CD4-positive, CD25-positive, alpha-beta regulatory T cell (primary cell): ENCODE measurements at regions not wholly inside any gene's neighbourhood (a gene's known extent, or its start where the extent isn't known, plus 50 kb on each side); places are given as distances from the start of the nearest gene placed in this dataset.

ENCODE experiments used
- ATAC-seq, 2 donors: fragments of 150-1000 bp; cut with Tn5 transposase; one replicate each; pipeline ENCODE4 v1.10.0; 2021; ENCODE audit warnings: low read depth in 2 of 2, moderate number of reproducible peaks in 2 of 2, moderate library complexity in 1 of 2
- DNase-seq, 3 donors: peaks; one replicate each; pipeline versions ENCODE4 v3.0.0 to v3.0.0-alpha.2; 2012 to 2022; ENCODE audit warnings: mixed read lengths in 1 of 3
- H3K27ac ChIP-seq: one replicate; pipeline ENCODE4 v1.7.0; 2013; ENCODE audit warnings: mild to moderate bottlenecking, low read length; ENCODE audit not compliant: insufficient read depth, poor library complexity, severe bottlenecking
- H3K27me3 ChIP-seq: one replicate; pipeline ENCODE4 v1.7.0; 2013; ENCODE audit warnings: low read length; ENCODE audit not compliant: control insufficient read depth, insufficient read depth
- H3K36me3 ChIP-seq: one replicate; pipeline ENCODE4 v1.7.0; 2013; ENCODE audit warnings: mild to moderate bottlenecking, low read length, moderate library complexity; ENCODE audit not compliant: control insufficient read depth, insufficient read depth
- H3K4me1 ChIP-seq: 2 replicates; pipeline ENCODE4 v1.7.0; 2013; ENCODE audit warnings: mild to moderate bottlenecking, low read length; ENCODE audit not compliant: insufficient read depth, control insufficient read depth, poor library complexity, severe bottlenecking
- H3K4me3 ChIP-seq: one replicate; pipeline ENCODE4 v1.7.0; 2013; ENCODE audit warnings: low read depth, mild to moderate bottlenecking, low read length, moderate library complexity
- H3K9me3 ChIP-seq, 2 experiments: 1 replicate in 1 of 2; 2 replicates in 1 of 2; pipeline ENCODE4 v1.7.0; 2013; ENCODE audit warnings: low read length in 2 of 2, mild to moderate bottlenecking in 1 of 2, moderate library complexity in 1 of 2; ENCODE audit not compliant: control insufficient read depth in 2 of 2
- H3K27ac Mint-ChIP-seq, 3 donors: one replicate each; pipeline ENCODE4 v1.8.0; 2020 to 2022; ENCODE audit warnings: mild to moderate bottlenecking in 3 of 3, mixed read lengths in 3 of 3, moderate library complexity in 2 of 3
- H3K27me3 Mint-ChIP-seq: one replicate; pipeline ENCODE4 v1.8.0; 2022; ENCODE audit warnings: mild to moderate bottlenecking, mixed read lengths
- H3K36me3 Mint-ChIP-seq: one replicate; pipeline ENCODE4 v1.8.0; 2020; ENCODE audit warnings: mixed read lengths
- H3K4me1 Mint-ChIP-seq, 4 donors: one replicate each; pipeline ENCODE4 v1.8.0; 2020 to 2022; ENCODE audit warnings: mixed read lengths in 4 of 4, mild to moderate bottlenecking in 1 of 4
- H3K4me3 Mint-ChIP-seq, 4 donors: one replicate each; pipeline ENCODE4 v1.8.0; 2020 to 2022; ENCODE audit warnings: mild to moderate bottlenecking in 4 of 4, mixed read lengths in 4 of 4, moderate library complexity in 3 of 4
- H3K9me3 Mint-ChIP-seq, 7 donors: one replicate each; pipeline ENCODE4 v1.8.0; 2020 to 2022; ENCODE audit warnings: mixed read lengths in 7 of 7, mild to moderate bottlenecking in 3 of 7, moderate library complexity in 2 of 7

- Mint-ChIP-seq H3K36me3 (no peaks in the 10 kb centered on the region), H3K9me3 (no peaks in the 10 kb centered on the region), H3K27ac (no peak overlapping the region), H3K4me3 (no peak overlapping the region), H3K4me1 (peaks cover 0 to 2% (median 0%) of the 10 kb centered on the region in 4 donors), H3K27me3 (peaks cover 4% of the 10 kb centered on the region)
- H3K27me3 ChIP-seq: no peaks in the 10 kb centered on the region
- no peaks in the 10 kb centered on the region for H3K36me3 ChIP-seq
- ATAC-seq (no peak), DNase-seq (peak in 2 of 3 donors; percentile 32 to 53)
- no peaks in the 10 kb centered on the region for H3K4me1 ChIP-seq
- H3K27ac ChIP-seq: no peak overlapping the region
- no peaks in the 10 kb centered on the region for H3K9me3 ChIP-seq
- H3K4me3 ChIP-seq: no peak overlapping the region
Measured at GRCh38 chr20:48467622-48468021, 360.2 kb downstream of the PREX1 start.

- no peak for ATAC-seq
- H3K27ac ChIP-seq: no peak overlapping the region
- Mint-ChIP-seq H3K27me3 (no peaks in the 10 kb centered on the region), H3K9me3 (no peaks in the 10 kb centered on the region), H3K27ac (no peak overlapping the region), H3K36me3 (no peaks in the 10 kb centered on the region), H3K4me3 (no peak overlapping the region), H3K4me1 (peaks cover 0 to 2% (median 0%) of the 10 kb centered on the region in 4 donors)
- DNase-seq: no peak
- no peaks in the 10 kb centered on the region for H3K4me1 ChIP-seq
- no peaks in the 10 kb centered on the region for H3K27me3 ChIP-seq
- H3K36me3 ChIP-seq: no peaks in the 10 kb centered on the region
- no peaks in the 10 kb centered on the region for H3K9me3 ChIP-seq
- H3K4me3 ChIP-seq: no peak overlapping the region
Measured at GRCh38 chr20:48465271-48465670, 362.5 kb downstream of the PREX1 start.

- Mint-ChIP-seq H3K27me3 (no peaks in the 10 kb centered on the region), H3K4me1 (peaks cover 0 to 2% (median 0%) of the 10 kb centered on the region in 4 donors), H3K4me3 (no peak overlapping the region), H3K27ac (no peak overlapping the region), H3K36me3 (no peaks in the 10 kb centered on the region), H3K9me3 (no peaks in the 10 kb centered on the region)
- Histone ChIP-seq H3K36me3 (no peaks in the 10 kb centered on the region), H3K4me3 (no peak overlapping the region), H3K27ac (no peak overlapping the region), H3K9me3 (no peaks in the 10 kb centered on the region), H3K4me1 (no peaks in the 10 kb centered on the region), H3K27me3 (no peaks in the 10 kb centered on the region)
- no peak for DNase-seq
- no peak for ATAC-seq
Measured at GRCh38 chr20:48463916-48464315, 363.9 kb downstream of the PREX1 start.

- Mint-ChIP-seq H3K4me3 (no peak overlapping the region), H3K27me3 (no peaks in the 10 kb centered on the region), H3K36me3 (no peaks in the 10 kb centered on the region), H3K9me3 (no peaks in the 10 kb centered on the region), H3K4me1 (peaks cover 0 to 2% (median 0%) of the 10 kb centered on the region in 4 donors), H3K27ac (no peak overlapping the region)
- Histone ChIP-seq H3K9me3 (no peaks in the 10 kb centered on the region), H3K36me3 (no peaks in the 10 kb centered on the region), H3K4me1 (no peaks in the 10 kb centered on the region), H3K27me3 (no peaks in the 10 kb centered on the region), H3K27ac (no peak overlapping the region), H3K4me3 (no peak overlapping the region)
- no peak for ATAC-seq
- DNase-seq: no peak
Measured at GRCh38 chr20:48463096-48463720, 364.6 kb downstream of the PREX1 start.

GRCh38 chr20:48461735-48462119 is 366.1 kb downstream of the PREX1 start:
- ATAC-seq (no peak), DNase-seq (no peak)
- Mint-ChIP-seq H3K36me3 (no peaks in the 10 kb centered on the region), H3K27ac (peak overlapping the region in 1 of 3 donors; percentile 21), H3K9me3 (no peaks in the 10 kb centered on the region), H3K4me3 (no peak overlapping the region), H3K4me1 (no peaks in the 10 kb centered on the region), H3K27me3 (no peaks in the 10 kb centered on the region)
- H3K9me3 ChIP-seq: no peaks in the 10 kb centered on the region
- no peak overlapping the region for H3K4me3 ChIP-seq
- no peak overlapping the region for H3K27ac ChIP-seq
- no peaks in the 10 kb centered on the region for H3K4me1 ChIP-seq
- H3K36me3 ChIP-seq: no peaks in the 10 kb centered on the region
- no peaks in the 10 kb centered on the region for H3K27me3 ChIP-seq

GRCh38 chr20:48461091-48461734 is 366.6 kb downstream of the PREX1 start:
- Mint-ChIP-seq H3K36me3 (no peaks in the 10 kb centered on the region), H3K4me3 (no peak overlapping the region), H3K27me3 (no peaks in the 10 kb centered on the region), H3K9me3 (no peaks in the 10 kb centered on the region), H3K4me1 (no peaks in the 10 kb centered on the region), H3K27ac (no peak overlapping the region)
- Histone ChIP-seq H3K36me3 (no peaks in the 10 kb centered on the region), H3K4me3 (no peak overlapping the region), H3K27ac (no peak overlapping the region), H3K4me1 (no peaks in the 10 kb centered on the region), H3K9me3 (no peaks in the 10 kb centered on the region), H3K27me3 (no peaks in the 10 kb centered on the region)
- ATAC-seq (no peak), DNase-seq (no peak)

- no peak overlapping the region for H3K4me3 ChIP-seq
- Mint-ChIP-seq H3K36me3 (no peaks in the 10 kb centered on the region), H3K4me1 (no peaks in the 10 kb centered on the region), H3K4me3 (no peak overlapping the region), H3K9me3 (no peaks in the 10 kb centered on the region), H3K27ac (no peak overlapping the region), H3K27me3 (no peaks in the 10 kb centered on the region)
- H3K9me3 ChIP-seq: no peaks in the 10 kb centered on the region
- no peaks in the 10 kb centered on the region for H3K27me3 ChIP-seq
- H3K27ac ChIP-seq: no peak overlapping the region
- ATAC-seq (no peak), DNase-seq (no peak)
- H3K36me3 ChIP-seq: no peaks in the 10 kb centered on the region
- no peaks in the 10 kb centered on the region for H3K4me1 ChIP-seq
Measured at GRCh38 chr20:48460681-48461080, 367.1 kb downstream of the PREX1 start.

- ATAC-seq: no peak
- no peaks in the 10 kb centered on the region for H3K9me3 Mint-ChIP-seq
- DNase-seq: no peak
- no peak overlapping the region for H3K27ac ChIP-seq
- H3K4me3 ChIP-seq: no peak overlapping the region
- no peaks in the 10 kb centered on the region for H3K4me1 Mint-ChIP-seq
- H3K4me3 Mint-ChIP-seq: no peak overlapping the region
- H3K27me3 ChIP-seq: no peaks in the 10 kb centered on the region
- H3K36me3 Mint-ChIP-seq: no peaks in the 10 kb centered on the region
- no peaks in the 10 kb centered on the region for H3K27me3 Mint-ChIP-seq
- no peak overlapping the region for H3K27ac Mint-ChIP-seq
- H3K9me3 ChIP-seq: no peaks in the 10 kb centered on the region
- H3K36me3 ChIP-seq: no peaks in the 10 kb centered on the region
- no peaks in the 10 kb centered on the region for H3K4me1 ChIP-seq
Measured at GRCh38 chr20:48459722-48460395, 367.9 kb downstream of the PREX1 start.
